ENCODE measurements at regions not wholly inside any gene's neighbourhood (a gene's known extent, or its start where the extent isn't known, plus 50 kb on each side); places are given as distances from the start of the nearest gene placed in this dataset.
A peak's percentile ranks its signal among the peaks of the same experiment; 100 is the strongest.

DNA sequence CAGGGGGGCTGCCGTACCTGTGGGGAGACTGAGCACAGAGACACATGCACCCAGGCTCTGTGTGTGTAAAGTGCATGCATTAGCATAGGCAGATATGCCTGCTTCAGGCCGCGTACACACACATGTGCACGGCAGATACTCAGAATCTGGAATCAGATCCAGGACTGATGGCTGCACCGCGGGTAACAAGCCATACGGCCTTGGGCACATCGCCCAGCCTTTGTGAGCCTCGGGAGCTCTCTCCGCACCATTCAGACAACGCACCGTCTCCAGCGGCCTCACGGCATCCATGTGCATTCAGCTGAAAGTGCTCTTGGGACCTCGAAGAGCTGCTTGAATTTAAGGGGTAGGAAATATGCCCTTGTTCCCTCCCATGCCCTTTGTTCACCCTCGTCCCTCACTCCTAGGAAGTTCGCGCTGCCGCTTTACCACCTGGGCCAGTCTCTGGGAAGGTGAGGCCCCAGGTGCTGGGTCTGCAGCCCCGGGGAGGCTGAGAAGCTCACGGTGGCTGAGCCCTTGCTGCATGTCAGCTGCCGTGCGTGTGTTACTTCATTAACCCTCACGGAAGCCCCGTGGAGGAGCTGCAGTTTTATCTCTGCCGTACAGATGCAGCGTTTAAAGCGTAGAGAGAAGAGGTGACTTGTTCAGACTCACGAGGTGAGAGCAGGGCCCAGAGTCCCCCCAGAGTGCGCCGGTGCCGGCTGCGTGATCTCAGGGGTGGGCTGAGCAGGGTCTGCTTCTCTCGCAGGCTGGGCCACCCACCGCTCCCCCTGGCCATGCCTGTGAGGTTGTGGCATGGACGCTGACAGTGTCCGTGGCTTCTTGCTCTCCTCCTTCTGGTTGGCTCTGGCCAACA is 377.7 kb upstream of the MYT1L start:
- Mint-ChIP-seq H3K27me3 (peaks cover 0 to 9% (median 4%) of the 10 kb centered on the region in 5 donors), H3K4me3 (no peak overlapping the region), H3K36me3 (no peaks in the 10 kb centered on the region), H3K4me1 (peaks cover 3 to 26% (median 12%) of the 10 kb centered on the region in 4 donors), H3K27ac (peak overlapping the region in 1 of 10 donors; percentile 29), H3K9me3 (no peaks in the 10 kb centered on the region)
- POLR2A ChIA-PET = no interaction called here
- ATAC-seq = no peak
- no peak for DNase-seq

DNA sequence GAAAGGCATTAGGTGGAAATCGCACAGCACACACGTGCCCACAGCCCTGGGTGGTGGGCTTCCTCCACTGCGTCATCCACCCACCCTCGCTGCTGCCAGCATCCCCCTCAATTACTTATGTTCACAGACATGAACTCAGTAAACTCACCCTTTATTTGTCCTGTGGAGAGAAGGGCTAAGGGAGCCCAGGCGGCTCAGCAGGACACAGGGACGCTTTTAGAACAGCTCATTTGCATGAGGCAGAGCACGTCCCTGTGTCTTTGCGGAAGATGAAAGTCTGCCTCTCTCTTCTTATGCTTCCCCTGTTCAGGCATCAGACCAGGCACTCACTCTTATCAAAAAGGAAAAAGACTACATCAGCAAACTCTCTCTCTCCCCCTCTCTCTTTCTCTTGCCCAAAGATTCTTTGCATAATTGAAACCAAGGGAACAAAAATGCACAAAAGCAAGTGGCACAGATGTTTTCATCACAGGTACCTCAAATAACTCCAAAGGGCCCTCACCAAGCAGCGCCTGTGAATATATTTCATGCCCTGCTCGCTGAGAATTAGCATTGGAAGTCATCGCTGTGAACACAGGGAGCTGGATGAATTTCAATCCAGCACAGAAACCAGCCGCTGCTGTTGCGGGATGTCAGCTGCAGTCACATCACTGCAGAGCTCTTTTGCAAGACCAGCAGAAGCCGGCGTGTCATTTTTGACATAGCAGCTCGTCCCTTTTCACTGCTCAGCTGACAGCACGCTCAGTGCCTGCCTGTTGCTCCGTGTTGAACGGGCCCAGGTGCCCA is 376.3 kb upstream of the MYT1L start:
- no peaks in the 10 kb centered on the region for H3K9me3 Mint-ChIP-seq
- peak overlapping the region in 3 of 10 donors; percentile 0 to 61 (median 12) for H3K27ac Mint-ChIP-seq
- DNase-seq (no peak), ATAC-seq (no peak)
- peaks cover 0 to 4% (median 0%) of the 10 kb centered on the region in 5 donors for H3K27me3 Mint-ChIP-seq
- H3K4me3 Mint-ChIP-seq = no peak overlapping the region
- H3K36me3 Mint-ChIP-seq = no peaks in the 10 kb centered on the region
- peaks cover 3 to 27% (median 13%) of the 10 kb centered on the region in 4 donors for H3K4me1 Mint-ChIP-seq
- POLR2A ChIA-PET = no interaction called here

DNA sequence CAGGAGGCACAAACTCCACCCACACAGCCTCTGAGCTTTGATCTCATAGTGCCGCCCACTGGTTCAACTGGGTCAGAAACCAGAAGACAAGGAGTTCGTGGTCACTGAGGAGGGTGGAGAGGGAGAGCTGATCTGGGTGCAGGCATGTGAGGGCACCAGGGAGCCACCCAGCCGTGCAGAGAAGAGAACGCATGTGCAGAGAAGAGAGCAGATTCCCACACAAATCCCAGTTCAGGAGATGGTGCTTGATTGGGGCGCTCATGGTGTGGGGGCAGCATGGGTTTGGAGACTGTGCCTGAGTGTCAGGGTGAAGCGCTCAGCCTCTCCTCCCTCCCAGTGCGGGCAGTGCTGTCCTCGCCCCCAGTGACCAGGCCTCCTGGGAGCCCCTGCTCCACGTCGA is 375.2 kb upstream of the MYT1L start:
- H3K27ac Mint-ChIP-seq = peak overlapping the region in 5 of 10 donors; percentile 16 to 69 (median 65)
- POLR2A ChIA-PET = no interaction called here

GRCh38 chr2:2705871-2706270 is 374.8 kb upstream of the MYT1L start:
- H3K9me3 Mint-ChIP-seq = no peaks in the 10 kb centered on the region
- H3K27me3 Mint-ChIP-seq = no peaks in the 10 kb centered on the region
- H3K4me3 Mint-ChIP-seq = no peak overlapping the region
- ATAC-seq = no peak
- no peaks in the 10 kb centered on the region for H3K36me3 Mint-ChIP-seq
- peak overlapping the region in 4 of 10 donors; percentile 65 to 86 (median 67) for H3K27ac Mint-ChIP-seq
- no peak for DNase-seq
- POLR2A ChIA-PET = no interaction called here
- peaks cover 3 to 27% (median 13%) of the 10 kb centered on the region in 4 donors for H3K4me1 Mint-ChIP-seq

More for the DNA sequence above, 375.2 kb upstream of the MYT1L start:
- DNase-seq = no peak
- H3K36me3 Mint-ChIP-seq = no peaks in the 10 kb centered on the region
- no peaks in the 10 kb centered on the region for H3K27me3 Mint-ChIP-seq
- ATAC-seq = no peak
- H3K4me3 Mint-ChIP-seq = no peak overlapping the region
- no peaks in the 10 kb centered on the region for H3K9me3 Mint-ChIP-seq
- peaks cover 3 to 27% (median 13%) of the 10 kb centered on the region in 4 donors for H3K4me1 Mint-ChIP-seq

GRCh38 chr2:2704428-2705090 is 373.5 kb upstream of the MYT1L start:
- Mint-ChIP-seq H3K27ac (peak overlapping the region in 7 of 10 donors; percentile 7 to 92 (median 75)), H3K4me3 (peak overlapping the region in 3 of 10 donors; percentile 30 to 61 (median 33)), H3K36me3 (no peaks in the 10 kb centered on the region), H3K27me3 (no peaks in the 10 kb centered on the region), H3K4me1 (peaks cover 3 to 27% (median 13%) of the 10 kb centered on the region in 4 donors), H3K9me3 (no peaks in the 10 kb centered on the region)
- POLR2A ChIA-PET = no interaction called here
- peak in 1 of 10 donors; percentile 17 for DNase-seq
- no peak for ATAC-seq

GRCh38 chr2:2703762-2704427 is 372.8 kb upstream of the MYT1L start:
- H3K4me3 Mint-ChIP-seq = no peak overlapping the region
- H3K36me3 Mint-ChIP-seq = no peaks in the 10 kb centered on the region
- peaks cover 3 to 27% (median 13%) of the 10 kb centered on the region in 4 donors for H3K4me1 Mint-ChIP-seq
- no peaks in the 10 kb centered on the region for H3K27me3 Mint-ChIP-seq
- POLR2A ChIA-PET = interaction anchor here (0.7 kb wide), 1 partner anchor 110 kb away, joined by 3 read pairs; no protein-coding TSS in a partner anchor
- H3K27ac Mint-ChIP-seq = peak overlapping the region in 7 of 10 donors; percentile 22 to 92 (median 68)
- DNase-seq (peak in 1 of 10 donors; percentile 30), ATAC-seq (no peak)
- H3K9me3 Mint-ChIP-seq = no peaks in the 10 kb centered on the region

DNA sequence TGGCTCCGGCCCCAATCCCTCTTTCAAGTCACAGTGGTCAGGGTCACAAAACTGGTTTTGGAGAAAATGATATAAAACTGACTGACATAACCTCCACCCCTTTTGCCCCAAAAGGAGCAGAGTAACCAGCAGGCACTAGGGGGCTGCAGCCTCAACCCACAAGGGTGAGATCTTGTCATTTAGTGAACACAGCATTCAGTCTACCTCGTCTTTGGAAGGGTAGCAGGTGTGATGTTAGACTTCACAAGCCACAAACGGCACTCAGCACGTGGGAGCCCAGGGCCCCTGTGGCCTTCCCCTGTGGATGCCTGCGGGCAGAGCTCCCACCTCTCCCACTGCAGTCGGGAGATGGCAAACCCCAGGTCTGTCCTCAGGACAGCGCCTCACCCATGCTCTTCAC is 372.1 kb upstream of the MYT1L start:
- peak in 1 of 10 donors; percentile 44 for DNase-seq
- Mint-ChIP-seq H3K36me3 (no peaks in the 10 kb centered on the region), H3K4me1 (peaks cover 6 to 32% (median 15%) of the 10 kb centered on the region in 4 donors), H3K27me3 (no peaks in the 10 kb centered on the region), H3K9me3 (no peaks in the 10 kb centered on the region), H3K27ac (peak overlapping the region in 4 of 10 donors; percentile 41 to 56 (median 52)), H3K4me3 (no peak overlapping the region)
- POLR2A ChIA-PET = interaction anchor here (0.7 kb wide), 1 partner anchor 109 kb away, joined by 3 read pairs; no protein-coding TSS in a partner anchor
- ATAC-seq = no peak

DNA sequence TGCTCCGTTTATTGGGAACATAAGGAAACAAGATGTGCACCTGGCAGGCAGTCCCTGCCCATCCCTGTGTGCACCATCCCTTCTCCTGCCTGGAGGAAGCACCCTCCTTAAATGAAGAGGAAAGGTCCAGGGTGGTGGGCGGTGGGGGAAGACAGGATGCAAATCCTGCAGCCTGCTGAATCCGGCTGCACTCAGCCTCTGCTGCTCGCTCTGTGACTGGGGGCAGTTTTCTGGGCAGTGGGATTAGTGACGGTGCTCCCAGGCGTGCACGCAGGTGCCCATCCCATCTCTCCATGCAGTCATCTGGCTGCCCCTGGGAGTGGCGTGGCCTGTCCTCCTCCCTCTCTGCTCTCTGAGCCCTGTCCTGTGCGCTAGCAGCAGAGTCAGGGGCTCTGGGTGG is 371.3 kb upstream of the MYT1L start:
- no peaks in the 10 kb centered on the region for H3K9me3 Mint-ChIP-seq
- H3K27ac Mint-ChIP-seq = peak overlapping the region in 1 of 10 donors; percentile 51
- H3K27me3 Mint-ChIP-seq = no peaks in the 10 kb centered on the region
- no peak overlapping the region for H3K4me3 Mint-ChIP-seq
- peaks cover 6 to 31% (median 15%) of the 10 kb centered on the region in 4 donors for H3K4me1 Mint-ChIP-seq
- ATAC-seq (no peak), DNase-seq (peak in 1 of 10 donors; percentile 57)
- POLR2A ChIA-PET = no interaction called here
- H3K36me3 Mint-ChIP-seq = no peaks in the 10 kb centered on the region

- no peak for DNase-seq
- H3K36me3 Mint-ChIP-seq = no peaks in the 10 kb centered on the region
- H3K4me3 Mint-ChIP-seq = no peak overlapping the region
- POLR2A ChIA-PET = no interaction called here
- ATAC-seq = no peak
- H3K9me3 Mint-ChIP-seq = no peaks in the 10 kb centered on the region
- peaks cover 6 to 26% (median 15%) of the 10 kb centered on the region in 4 donors for H3K4me1 Mint-ChIP-seq
- no peaks in the 10 kb centered on the region for H3K27me3 Mint-ChIP-seq
- no peak overlapping the region for H3K27ac Mint-ChIP-seq
Observed at GRCh38 chr2:2701813-2702212, 370.7 kb upstream of the MYT1L start.

DNA sequence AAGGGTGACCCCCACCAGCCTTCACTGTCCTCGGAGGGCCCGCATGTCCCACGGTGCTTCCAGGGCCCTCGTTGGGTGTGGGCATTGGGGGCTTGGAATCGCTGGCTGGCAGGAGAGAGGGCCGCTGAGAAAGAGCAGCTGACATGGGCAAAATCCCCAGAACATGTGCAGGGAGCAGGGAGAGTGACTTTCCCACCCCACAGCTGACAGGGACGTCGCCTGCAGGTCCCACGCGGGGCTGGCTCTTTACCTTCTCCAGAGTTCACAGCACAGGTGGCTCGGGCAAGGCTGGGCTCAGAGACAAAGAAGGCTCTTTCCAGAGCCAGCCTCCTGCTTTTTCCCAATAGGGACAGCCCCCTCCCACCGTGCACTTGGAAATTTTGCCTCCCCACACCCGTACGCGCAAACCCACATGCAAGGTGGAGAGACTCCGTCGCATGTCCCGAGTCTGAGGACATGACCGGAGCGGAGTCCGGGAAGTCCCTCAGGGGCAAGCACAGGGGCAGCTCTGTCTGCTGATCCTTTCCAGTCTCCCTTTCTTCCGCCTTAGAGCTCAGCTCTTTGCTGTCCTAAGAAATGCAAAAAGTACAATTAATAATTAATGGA is 370.2 kb upstream of the MYT1L start:
- Mint-ChIP-seq H3K36me3 (no peaks in the 10 kb centered on the region), H3K27me3 (no peaks in the 10 kb centered on the region), H3K4me1 (peaks cover 6 to 26% (median 15%) of the 10 kb centered on the region in 4 donors), H3K9me3 (no peaks in the 10 kb centered on the region), H3K4me3 (no peak overlapping the region), H3K27ac (peak overlapping the region in 1 of 10 donors; percentile 37)
- POLR2A ChIA-PET = no interaction called here
- ATAC-seq = no peak
- no peak for DNase-seq

- Mint-ChIP-seq H3K27ac (peak overlapping the region in 3 of 10 donors; percentile 40 to 82 (median 75)), H3K36me3 (no peaks in the 10 kb centered on the region), H3K27me3 (peaks cover 0 to 1% (median 0%) of the 10 kb centered on the region in 5 donors), H3K9me3 (no peaks in the 10 kb centered on the region), H3K4me3 (no peak overlapping the region), H3K4me1 (peaks cover 4 to 9% (median 8%) of the 10 kb centered on the region in 4 donors)
- POLR2A ChIA-PET = no interaction called here
- ATAC-seq = no peak
- no peak for DNase-seq
Observed at GRCh38 chr2:2699121-2699505, 368.0 kb upstream of the MYT1L start.

All from naive thymus-derived CD8-positive, alpha-beta T cell (primary cell).